HFFc6 (cell line): ENCODE measurements at regions not wholly inside any gene's neighbourhood (a gene's known extent, or its start where the extent isn't known, plus 50 kb on each side); places are given as distances from the start of the nearest gene placed in this dataset.
"Not testable (repeated sequence)": the region's sequence is repeated elsewhere in the genome, so short reads cannot be mapped to it uniquely, and the experiment has no call there.

ENCODE experiments used
- DNase-seq: peaks from one replicate; pipeline ENCODE4 v3.0.0-alpha.2; 2018
- H3K27ac Mint-ChIP-seq: 2 replicates; pipeline ENCODE4 v1.8.0; 2020; ENCODE audit warnings: mild to moderate bottlenecking, mixed read lengths
- H3K27me3 Mint-ChIP-seq: 2 replicates; pipeline ENCODE4 v1.8.0; 2021; ENCODE audit warnings: mild to moderate bottlenecking, moderate library complexity, mixed read lengths; ENCODE audit not compliant: insufficient read depth
- H3K36me3 Mint-ChIP-seq: 2 replicates; pipeline ENCODE4 v1.8.0; 2021; ENCODE audit warnings: low read depth, mixed read lengths
- H3K4me1 Mint-ChIP-seq: 2 replicates; pipeline ENCODE4 v1.8.0; 2020; ENCODE audit warnings: low read depth, mixed read lengths
- H3K4me3 Mint-ChIP-seq: 2 replicates; pipeline ENCODE4 v1.8.0; 2020; ENCODE audit warnings: mild to moderate bottlenecking, moderate library complexity, mixed read lengths
- H3K9me3 Mint-ChIP-seq: 2 replicates; pipeline ENCODE4 v1.8.0; 2020; ENCODE audit warnings: mild to moderate bottlenecking, mixed read lengths
- TF ChIP-seq, protein P1 (sequence below): fragments of 200-600 bp; sonication (generic); IDR thresholded peaks from 2 replicates; pipeline ENCODE4 v1.5.0; 2021; ENCODE audit warnings: antibody characterized with exemption, mild to moderate bottlenecking

GRCh38 chrX:25503826-25504225 lies 488.1 kb upstream of the ARX start:
- TF ChIP-seq, protein P1, sequence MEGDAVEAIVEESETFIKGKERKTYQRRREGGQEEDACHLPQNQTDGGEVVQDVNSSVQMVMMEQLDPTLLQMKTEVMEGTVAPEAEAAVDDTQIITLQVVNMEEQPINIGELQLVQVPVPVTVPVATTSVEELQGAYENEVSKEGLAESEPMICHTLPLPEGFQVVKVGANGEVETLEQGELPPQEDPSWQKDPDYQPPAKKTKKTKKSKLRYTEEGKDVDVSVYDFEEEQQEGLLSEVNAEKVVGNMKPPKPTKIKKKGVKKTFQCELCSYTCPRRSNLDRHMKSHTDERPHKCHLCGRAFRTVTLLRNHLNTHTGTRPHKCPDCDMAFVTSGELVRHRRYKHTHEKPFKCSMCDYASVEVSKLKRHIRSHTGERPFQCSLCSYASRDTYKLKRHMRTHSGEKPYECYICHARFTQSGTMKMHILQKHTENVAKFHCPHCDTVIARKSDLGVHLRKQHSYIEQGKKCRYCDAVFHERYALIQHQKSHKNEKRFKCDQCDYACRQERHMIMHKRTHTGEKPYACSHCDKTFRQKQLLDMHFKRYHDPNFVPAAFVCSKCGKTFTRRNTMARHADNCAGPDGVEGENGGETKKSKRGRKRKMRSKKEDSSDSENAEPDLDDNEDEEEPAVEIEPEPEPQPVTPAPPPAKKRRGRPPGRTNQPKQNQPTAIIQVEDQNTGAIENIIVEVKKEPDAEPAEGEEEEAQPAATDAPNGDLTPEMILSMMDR: no peak
- no peak overlapping the region for H3K27ac Mint-ChIP-seq
- 0 out of 2 replicates have a peak, but pooled peaks cover 5% of the 10 kb centered on the region for H3K9me3 Mint-ChIP-seq
- H3K4me3 Mint-ChIP-seq: no peak overlapping the region
- no peak for DNase-seq
- H3K27me3 Mint-ChIP-seq: no peaks in the 10 kb centered on the region
- no peaks in the 10 kb centered on the region for H3K4me1 Mint-ChIP-seq
- H3K36me3 Mint-ChIP-seq: no peaks in the 10 kb centered on the region

- no peak overlapping the region for H3K27ac Mint-ChIP-seq
- no peak overlapping the region for H3K4me3 Mint-ChIP-seq
- no peaks in the 10 kb centered on the region for H3K4me1 Mint-ChIP-seq
- H3K27me3 Mint-ChIP-seq: no peaks in the 10 kb centered on the region
- H3K9me3 Mint-ChIP-seq: peaks cover 10% of the 10 kb centered on the region
- no peak for DNase-seq
- TF ChIP-seq, protein P1: no peak
- no peaks in the 10 kb centered on the region for H3K36me3 Mint-ChIP-seq
These were observed 492.0 kb upstream of the ARX start for GRCh38 chrX:25507801-25508200.

DNA sequence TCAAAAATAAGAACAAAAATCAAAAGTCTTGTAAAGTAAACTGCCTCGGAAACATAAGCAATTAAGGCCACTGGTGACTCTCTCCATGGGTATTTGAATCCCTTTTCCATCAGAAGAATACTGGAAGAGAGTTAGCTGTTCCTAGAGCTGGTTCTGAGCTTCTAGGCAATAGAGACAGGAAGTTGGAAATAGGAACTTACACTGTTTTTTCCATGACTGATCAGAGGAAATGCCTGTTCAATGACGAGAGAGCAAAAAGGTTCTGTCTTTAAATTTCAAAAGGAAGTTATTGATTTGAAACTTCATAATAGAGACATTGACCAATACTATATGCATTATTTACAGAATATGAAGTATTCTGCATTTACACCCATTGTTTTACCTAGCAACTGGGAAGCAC lies 503.5 kb upstream of the ARX start:
- peaks cover 3% of the 10 kb centered on the region; the same call in 1 of the 2 replicates for H3K9me3 Mint-ChIP-seq
- H3K27me3 Mint-ChIP-seq: no peaks in the 10 kb centered on the region
- no peak for DNase-seq
- H3K4me1 Mint-ChIP-seq: no peaks in the 10 kb centered on the region
- no peaks in the 10 kb centered on the region for H3K36me3 Mint-ChIP-seq
- no peak overlapping the region for H3K27ac Mint-ChIP-seq
- TF ChIP-seq, protein P1: no peak
- no peak overlapping the region for H3K4me3 Mint-ChIP-seq

- H3K9me3 Mint-ChIP-seq, H3K4me3 Mint-ChIP-seq, H3K4me1 Mint-ChIP-seq, H3K27ac Mint-ChIP-seq, H3K27me3 Mint-ChIP-seq, DNase-seq, H3K36me3 Mint-ChIP-seq: not testable (repeated sequence)
These were observed 506.8 kb upstream of the ARX start for GRCh38 chrX:25522443-25523010.

GRCh38 chrX:25523574-25524540 lies 508.1 kb upstream of the ARX start:
- H3K4me3 Mint-ChIP-seq: no peak overlapping the region
- TF ChIP-seq, protein P1: no peak
- no peak overlapping the region for H3K27ac Mint-ChIP-seq
- H3K36me3 Mint-ChIP-seq: no peaks in the 10 kb centered on the region
- no peaks in the 10 kb centered on the region for H3K4me1 Mint-ChIP-seq
- H3K27me3 Mint-ChIP-seq: no peaks in the 10 kb centered on the region
- DNase-seq: no peak
- H3K9me3 Mint-ChIP-seq: peaks cover 5% of the 10 kb centered on the region

DNA sequence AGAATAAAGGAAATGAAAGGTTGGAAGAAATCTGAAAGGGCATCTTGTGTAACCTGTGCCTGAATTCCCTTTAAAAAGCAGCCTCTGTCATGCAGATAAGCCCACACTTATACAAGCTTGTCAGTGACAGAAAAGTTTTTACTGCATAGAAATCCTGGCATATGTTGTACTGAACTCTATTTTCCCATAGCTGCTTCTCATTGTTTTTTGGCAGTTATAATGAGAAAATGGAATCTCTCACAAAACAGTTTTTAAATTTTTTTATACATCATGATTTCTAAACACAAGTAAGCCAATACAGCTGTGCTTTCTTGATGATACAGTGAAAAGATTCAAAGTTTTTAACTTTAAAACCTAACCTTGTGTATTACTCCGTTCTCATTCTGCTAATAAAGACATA lies 511.4 kb upstream of the ARX start:
- Mint-ChIP-seq H3K27me3 (no peaks in the 10 kb centered on the region), H3K9me3 (peaks cover 5% of the 10 kb centered on the region), H3K36me3 (no peaks in the 10 kb centered on the region), H3K27ac (no peak overlapping the region), H3K4me3 (no peak overlapping the region), H3K4me1 (no peaks in the 10 kb centered on the region)
- TF ChIP-seq, protein P1: no peak
- no peak for DNase-seq
